HG02678 (cell line): ENCODE measurements at regions not wholly inside any gene's neighbourhood (a gene's known extent, or its start where the extent isn't known, plus 50 kb on each side); places are given as distances from the start of the nearest gene placed in this dataset.
"Not testable (repeated sequence)": the region's sequence is repeated elsewhere in the genome, so short reads cannot be mapped to it uniquely, and the experiment has no call there.

Experiments
- ATAC-seq: cut with Tn5 transposase; IDR thresholded peaks from one replicate; pipeline ENCODE4 v1.9.1; 2021; ENCODE audit warnings: mild to moderate bottlenecking, moderate library complexity; ENCODE audit not compliant: unreplicated experiment

DNA sequence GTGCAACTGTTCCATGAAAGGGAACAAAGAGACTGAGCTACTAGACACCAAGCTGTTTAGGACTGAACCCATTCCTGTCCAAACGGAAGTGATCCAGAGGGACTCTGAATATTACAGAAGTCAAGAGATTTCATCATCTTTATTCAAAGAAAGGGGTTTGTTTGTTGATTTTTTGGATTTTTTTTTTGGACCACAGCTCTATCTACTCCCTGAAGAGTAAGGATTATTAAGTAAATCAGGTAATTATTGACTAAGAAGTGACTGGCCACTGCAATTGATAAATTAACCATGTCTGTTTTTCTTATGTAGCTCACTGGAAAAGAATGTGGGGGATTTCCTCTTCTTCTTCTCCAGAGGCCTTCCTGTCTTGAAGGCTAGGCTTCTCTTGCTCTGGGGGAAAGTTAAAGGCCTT is 146.6 kb upstream of the TPM1 start:
- ATAC-seq = no peak

DNA sequence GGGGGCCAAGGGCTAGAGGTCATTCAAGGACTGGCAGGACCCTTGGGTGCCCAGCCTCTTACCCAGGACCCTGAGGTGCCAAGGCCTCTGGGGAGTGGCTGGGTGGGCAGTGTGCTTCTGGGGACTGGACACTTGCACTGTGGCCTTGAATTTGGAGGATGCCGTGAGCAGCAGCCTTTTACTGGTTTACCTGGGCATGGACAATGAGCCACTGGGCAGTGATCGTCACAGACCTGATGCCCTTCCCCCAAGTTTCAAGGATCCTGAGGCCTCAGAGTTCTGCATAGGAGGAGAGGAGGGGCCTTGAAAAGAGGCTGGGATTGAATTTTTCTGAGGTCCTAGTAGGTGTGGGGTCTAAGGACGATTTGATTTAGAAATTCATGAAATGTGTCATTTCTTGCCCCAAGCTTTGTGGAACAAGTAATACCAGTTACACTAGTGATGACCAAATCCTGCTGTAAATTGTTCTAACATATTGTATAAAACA is 146.1 kb upstream of the TPM1 start:
- no peak for ATAC-seq

DNA sequence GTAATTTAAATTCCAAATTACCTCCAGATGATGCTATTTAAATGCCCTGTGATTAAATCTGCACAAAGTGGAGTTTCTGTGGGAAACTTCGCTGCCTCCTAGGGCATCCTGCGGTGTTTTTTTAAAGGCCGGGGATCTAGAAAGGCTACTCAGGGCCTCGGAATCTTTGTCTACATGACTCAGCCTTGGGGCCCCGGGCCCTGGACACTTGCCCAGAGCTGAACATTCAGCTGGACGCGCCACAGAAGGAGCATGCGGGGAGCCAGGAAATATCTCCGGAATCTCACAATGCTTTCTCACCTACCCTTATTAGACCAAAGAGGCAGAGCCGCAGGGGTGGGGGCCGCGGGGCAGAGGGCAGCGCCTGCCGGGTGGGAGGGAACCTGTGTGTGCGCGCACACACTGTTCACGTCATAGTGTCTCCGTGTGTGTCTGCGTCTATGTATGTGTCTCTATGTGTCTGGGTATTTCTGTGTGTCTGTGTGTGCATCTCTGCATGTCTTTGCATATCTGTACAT is 145.5 kb upstream of the TPM1 start:
- no peak for ATAC-seq

DNA sequence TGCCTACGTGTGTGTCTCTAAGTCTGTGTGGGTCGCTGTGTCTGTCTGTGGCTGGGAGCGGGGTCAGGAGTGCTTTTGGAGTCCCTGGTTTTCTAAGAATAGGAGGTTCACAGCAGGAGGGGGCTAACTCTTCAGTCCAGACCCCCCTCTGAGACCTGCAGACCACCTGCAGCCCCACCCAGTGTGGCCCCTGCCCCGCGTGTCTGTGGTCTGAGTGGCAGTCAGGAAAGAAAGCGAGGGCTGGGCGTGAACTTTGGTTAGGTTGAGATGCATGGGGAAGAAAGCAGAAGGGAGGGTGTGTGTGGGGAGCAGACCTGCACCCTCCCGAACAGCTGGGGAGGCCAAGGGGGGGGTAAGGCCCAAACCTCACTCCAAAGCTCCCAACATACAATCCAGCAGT is 144.9 kb upstream of the TPM1 start:
- ATAC-seq = no peak

DNA sequence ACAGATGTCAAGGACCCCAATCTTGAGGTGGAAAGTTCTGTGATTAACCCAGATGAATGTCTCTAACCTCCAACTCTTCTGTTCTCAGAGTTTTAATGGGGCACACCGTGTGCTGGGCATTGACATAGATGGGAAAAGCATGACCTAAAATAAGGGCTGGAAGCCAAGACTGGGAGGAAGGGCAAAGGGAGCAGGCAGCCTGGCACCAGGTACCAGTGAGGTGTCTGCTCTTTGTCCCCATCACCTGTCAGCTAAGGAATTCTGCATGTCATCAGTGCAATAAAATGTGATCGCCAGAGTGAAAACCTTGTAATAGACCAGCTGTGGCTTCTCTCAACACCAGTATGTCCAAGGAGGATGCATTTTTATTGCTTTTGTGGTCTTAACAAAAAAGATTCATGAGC is 143.5 kb upstream of the TPM1 start:
- ATAC-seq = no peak

DNA sequence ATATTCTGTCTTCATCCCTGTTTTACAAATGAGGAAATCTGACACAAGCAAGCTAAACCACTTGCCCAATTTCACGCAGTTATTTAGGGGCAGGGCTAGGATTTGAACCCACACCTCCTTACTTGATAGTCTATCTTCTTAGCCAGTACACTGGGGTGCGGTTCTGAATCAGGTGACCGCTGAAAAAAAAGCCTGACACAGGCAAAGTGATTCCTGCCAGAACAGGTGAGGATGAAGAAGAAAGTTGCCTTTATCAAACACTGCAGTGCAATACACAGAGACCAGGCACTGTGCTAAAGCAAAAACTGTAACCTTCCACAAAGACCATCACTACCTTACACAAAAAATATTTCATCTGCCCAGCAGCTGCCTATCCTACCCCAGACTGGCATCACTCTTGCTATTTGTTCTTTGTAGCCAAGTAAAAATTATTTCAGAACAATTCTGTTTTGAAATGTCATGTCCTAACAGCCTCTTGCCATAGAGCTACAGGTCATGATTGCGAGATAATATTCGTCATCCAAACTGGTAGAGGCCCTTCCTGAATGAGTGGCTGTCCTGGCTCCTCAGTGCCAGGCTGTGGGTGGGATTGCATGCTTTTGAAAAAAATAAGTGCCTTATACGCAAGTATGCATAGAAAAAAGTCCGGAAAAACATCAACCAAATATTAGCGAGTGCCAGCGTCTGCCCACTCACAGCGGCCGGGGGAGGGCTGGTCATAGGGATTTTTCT is 142.3 kb upstream of the TPM1 start:
- no peak for ATAC-seq

DNA sequence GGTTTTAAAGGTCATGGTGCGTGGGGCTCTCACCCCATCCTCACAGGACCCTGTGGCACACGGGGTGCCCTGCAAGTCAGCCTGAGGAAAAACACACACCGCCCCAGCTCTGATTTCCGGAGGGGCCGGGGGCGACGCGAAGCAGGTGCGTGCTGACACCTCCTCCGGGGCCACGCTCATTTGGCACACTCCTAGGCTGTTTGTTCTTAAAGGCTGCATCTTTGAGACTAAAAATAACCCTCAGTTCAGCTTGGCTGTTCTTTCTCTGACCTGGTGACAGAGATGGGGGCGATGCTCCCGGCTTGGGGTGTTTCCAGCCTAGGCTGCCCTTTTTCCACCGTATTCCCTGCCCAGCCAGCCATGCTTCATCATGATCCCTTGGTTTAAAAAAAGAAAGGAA is 141.5 kb upstream of the TPM1 start:
- no peak for ATAC-seq

DNA sequence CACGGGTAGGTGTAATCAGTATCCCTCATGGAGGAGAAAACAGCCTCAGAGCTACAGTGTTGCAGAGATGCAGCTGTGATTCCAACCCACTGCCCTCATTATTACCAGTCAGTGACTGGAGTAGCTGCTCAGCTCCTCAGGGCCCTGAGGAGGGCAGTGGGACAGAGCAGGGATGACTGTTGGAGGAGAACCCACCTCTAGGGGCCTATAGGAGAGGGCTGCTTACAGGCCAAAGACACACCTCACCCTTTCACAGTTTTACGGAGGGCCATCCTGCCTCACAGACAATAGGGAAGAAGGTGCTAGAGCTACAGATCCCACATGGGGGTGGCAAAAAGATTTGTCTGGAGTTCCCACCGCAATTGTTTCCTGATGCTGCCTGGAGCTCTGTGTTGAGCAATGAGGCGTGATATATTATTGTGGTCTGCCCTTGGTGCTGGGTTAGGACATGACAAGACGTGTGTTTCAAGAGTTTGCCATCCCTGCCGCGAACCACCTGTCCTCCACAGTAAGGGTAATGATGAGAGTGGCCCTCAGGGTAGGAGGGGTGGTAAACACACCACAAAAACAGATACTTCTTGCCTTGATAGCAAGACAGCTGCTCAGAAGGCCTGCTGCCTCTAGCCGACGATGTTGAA is 140.5 kb upstream of the TPM1 start:
- no peak for ATAC-seq

DNA sequence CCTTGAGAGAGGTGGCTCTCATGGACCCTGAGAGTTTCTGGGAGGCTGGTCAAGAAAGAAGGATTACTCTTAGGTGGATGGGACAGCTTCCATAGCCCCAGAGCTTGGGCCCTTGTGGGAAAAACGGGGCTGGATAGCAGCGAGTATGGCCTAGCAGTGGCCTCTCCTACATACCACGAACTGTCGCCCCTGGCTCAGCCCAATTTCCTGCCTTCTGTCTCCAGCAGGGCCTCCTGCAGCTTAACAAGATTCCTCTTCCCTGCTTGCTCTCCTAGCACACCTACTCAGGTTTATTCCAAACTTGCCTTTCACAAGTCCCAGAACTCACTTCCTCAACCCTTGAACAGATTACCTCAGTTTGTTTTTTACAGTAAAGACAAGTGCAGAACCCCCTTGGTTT is 139.7 kb upstream of the TPM1 start:
- no peak for ATAC-seq

DNA sequence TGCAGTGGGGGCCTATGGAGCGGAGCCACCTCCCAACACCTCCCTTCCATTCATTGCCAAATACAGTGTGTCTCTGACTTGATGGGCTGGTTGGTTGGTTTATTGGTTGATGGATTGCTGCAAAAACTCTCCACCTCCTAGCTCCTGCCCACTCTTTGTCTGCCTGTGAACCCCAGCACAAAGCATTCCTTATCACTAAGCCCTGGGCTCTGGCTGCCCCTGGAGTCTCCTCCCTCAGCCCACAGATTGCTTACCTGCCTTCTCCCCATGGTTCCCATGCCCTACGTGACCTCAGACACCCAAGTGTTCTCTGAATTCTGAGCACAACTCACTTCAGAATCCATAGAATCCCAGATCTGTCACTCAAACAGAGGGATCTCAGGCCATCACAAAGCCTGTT is 139.1 kb upstream of the TPM1 start:
- no peak for ATAC-seq

DNA sequence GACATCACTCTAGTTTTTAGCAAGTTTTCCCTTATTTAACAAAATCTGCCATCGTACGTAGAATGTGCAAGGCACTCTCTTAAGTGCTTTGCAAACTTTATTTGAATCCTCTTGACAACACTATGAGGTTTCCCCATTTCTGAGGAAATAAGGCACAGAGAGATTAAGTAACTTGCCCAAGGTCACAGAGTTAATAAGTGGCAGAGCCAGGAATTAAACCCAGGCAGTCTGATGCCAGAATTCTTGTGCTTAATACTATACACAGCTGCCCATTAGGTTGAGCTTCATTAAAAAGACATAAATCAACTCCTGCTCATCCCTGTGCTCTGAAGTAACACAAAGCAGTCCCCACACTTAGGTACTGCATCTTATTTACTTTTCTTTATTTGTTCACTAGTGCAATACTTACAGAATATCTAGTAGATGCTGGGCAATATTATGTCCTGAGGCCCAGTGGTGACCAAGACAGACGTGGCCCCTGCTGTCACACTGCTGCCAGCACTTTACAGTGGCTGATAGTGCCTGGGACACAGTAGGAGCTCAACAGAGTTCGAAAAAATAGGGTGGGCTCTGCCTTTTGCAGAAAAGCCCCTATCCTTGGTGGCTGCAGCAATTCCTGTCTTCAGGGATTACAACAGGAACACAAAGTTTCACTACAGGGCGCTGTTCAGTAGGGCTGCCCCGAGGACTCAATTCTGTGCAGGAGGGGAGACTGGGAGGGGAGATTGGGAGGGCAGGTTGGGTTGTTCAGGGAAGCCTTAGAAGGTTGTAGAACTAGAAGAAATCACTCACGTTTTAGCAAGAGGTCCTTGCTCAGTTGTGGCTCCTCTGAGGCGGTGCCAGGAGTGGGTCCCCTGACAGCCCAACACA is 138.3 kb upstream of the TPM1 start:
- ATAC-seq = no peak

DNA sequence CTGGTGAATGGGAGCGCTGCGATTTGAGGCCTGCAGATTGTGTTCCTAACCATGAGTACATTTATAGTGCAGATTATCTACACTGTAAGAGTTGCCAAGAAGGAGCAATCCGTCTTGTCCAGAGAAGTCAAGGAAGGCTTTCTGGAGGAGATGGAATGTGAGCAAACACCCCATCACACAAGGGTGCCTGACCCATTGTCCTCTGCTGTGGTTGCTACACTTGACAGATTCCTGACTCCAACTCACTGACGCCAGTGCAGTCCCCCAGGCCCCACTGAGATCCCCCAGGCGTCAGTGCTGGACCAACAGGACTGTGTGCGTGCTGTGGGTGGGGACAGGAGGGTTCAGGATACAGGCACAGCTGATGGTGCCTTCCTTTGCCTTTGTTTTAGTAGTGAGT is 135.9 kb upstream of the TPM1 start:
- no peak for ATAC-seq

DNA sequence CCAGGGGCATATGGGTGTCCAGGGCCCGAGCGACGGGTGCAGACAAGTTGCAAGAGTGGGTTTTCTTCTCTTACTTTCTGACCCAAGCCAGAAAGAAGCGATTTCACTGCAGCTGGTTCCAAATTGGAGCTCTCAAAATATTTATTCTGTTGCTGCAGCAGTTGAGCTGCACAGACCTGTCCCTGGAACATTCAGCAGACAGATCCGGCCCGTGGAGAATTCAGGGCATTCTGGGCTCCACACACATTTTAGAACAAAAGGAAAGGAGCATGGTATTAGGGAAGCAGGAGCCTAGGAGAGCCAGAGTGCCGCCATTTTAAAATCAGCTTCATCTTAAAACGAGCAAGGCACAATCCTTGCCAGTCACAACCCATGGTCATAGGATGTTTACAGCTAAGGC is 135.3 kb upstream of the TPM1 start:
- ATAC-seq = no peak

DNA sequence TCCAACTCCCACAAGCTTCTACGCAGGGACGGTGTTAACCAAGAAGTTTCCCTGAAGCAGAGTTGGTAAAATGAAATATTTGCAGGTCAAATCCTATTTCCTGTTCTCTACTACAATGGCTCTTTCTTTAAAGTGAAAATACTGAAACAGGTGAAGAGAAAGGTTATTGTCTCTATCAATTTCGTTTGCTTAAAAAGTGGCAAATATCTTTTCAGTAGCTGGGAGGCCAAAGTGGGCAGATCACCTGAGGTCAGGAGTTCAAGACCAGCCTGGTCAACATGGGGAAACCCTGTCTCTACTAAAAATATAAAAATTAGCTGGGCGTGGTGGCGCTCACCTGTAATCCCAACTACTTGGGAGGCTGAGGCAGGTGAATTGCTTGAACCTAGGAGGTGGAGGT is 134.2 kb upstream of the TPM1 start:
- ATAC-seq = not testable (repeated sequence)

DNA sequence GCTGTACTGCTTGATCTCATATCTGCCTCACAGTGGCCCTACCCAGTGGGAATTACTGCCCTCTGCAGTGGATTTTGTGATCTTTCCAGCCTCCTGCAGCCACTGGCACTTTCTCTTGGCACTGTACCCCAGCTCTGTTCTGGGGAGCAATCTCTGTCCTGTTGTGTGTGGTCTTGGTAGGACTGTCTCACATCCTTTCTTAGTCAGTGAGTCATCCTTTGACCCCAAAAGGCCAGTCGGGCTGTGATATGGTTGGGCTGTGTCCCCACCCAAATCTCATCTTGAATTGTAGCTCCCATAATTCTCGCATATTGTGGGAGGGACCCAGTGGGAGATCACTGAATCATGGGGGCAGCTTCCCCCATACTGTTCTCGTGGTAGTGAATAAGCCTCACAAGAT is 133.3 kb upstream of the TPM1 start:
- no peak for ATAC-seq

DNA sequence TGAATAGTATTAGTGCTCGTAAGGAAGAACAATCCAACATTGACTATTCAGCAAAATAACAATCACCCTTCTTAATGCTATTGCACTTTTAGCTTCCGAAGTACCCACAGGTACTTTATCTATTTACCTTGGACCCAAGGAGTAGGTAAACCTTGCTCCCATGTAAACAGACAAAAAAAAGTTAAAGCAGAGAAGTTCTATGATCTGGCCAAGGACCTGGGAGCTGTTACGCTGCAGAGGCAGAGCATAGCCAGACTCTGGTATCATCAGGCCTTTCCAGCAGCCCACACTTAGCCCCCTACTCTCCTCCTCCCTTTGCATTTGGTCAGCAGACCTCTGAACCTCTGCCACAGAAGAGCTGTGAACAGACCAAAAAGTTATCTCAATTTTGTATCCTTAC is 130.3 kb upstream of the TPM1 start:
- no peak for ATAC-seq

DNA sequence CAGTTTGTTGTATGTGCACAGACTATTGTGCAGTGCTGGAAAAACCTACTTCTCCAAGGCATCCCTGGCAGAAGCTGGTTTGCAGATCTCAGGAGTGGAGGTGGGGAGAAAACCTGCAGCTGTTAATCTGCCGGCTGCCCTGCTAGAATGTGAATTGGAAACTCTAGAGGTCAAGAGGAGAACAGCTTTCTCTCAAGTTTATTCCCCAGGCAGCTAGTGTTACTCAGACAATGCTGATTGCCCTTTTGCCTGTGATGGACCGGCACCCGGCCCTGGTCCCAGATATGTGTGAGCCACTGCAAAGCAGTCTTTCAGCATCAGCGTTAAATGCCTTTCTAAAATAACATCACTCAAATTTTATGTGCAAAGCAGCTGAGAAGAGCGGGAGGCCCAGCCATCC is 129.7 kb upstream of the TPM1 start:
- ATAC-seq = no peak

DNA sequence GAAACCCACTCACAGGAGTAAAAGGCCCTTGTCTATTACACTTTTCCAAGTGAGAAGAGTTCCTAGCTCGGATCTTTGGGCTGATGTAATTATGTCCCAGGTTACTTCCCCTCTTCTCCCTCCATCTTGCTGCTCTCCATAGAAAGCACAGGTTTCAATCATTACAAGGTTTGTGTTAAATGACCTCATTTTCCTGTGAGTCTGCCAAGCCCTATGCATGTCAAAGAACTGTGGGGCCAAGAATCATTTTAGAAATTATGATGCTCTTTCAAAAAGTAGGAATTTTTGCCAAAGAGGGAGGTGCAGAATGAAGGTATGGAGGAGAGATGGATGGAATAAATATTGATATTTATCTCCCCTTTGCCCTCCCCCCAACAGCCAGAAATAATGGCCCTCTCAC is 129.3 kb upstream of the TPM1 start:
- ATAC-seq = no peak

DNA sequence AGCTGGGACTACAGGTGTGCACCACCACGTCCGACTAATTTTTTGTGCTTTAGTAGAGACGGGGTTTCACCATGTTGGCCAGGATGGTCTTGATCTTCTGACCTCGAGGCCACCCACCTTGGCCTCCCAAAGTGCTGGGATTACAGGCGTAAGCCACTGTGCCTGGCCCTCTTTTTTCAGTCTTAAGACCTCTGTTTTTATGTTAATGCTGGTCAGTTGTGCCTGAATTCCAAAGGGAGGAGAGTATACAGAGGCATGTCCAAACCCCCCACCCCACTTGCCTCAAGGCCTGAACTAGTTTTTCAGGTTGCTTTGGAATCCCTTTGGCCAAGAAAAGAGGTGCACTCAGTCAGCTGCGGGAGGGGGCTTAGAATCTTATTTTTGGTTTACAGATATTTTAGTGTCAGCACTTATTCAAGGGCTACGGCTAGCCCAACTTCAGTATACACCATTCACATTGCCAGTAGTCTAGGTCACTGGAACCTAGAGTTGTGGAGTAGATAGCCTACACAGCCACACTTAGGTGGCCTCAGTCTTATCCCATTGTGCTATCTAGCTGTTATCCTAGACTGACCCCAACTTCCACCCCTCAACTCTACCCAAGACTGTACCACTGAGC is 128.0 kb upstream of the TPM1 start:
- ATAC-seq = no peak

DNA sequence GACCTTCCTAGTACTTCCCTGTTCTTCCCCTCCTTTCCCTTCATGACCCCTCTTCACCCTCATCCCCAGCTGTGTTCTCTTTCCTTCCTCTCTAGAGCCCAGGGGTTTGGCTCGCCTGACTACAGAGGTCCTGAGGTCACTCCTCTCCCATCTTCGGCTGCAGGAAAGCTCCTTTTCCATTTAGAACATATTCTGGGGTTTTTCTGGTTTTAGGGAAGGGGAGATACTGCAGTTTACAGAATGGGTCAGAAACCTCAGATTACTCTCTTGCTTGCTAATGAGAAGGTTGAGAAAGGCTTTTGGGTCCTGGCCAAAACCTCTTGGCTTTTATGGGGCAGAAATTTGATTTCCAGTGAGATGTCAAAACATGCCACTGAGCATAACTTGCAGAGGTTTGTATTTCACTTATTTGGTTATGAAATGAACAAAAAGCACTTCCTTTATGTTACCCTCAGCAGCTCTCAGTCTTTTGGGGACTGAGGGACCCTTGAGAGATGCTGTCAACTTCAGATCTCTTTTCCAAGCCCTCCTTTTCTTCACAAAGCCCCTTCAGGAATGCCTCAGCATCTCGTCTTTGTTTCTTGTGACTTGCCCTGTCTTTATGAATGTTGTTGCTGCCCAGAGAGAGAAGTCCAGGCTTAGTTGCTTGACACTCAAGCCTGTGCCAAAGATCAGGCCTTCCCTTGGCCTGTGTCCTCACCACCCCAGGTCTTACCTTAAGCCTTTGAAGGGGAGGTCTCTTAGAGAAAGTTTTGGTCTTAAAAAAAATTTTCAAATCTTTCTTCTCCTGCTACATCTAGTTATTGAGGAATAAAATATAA is 121.7 kb upstream of the TPM1 start:
- no peak for ATAC-seq
